Endothelial cell (in vitro differentiated cells): ENCODE measurements at regions not wholly inside any gene's neighbourhood (a gene's known extent, or its start where the extent isn't known, plus 50 kb on each side); places are given as distances from the start of the nearest gene placed in this dataset.
"Not testable (repeated sequence)": the region's sequence is repeated elsewhere in the genome, so short reads cannot be mapped to it uniquely, and the experiment has no call there.

Experiments used
- DNase-seq: peaks from one replicate; pipeline ENCODE4 v3.0.0; 2021; ENCODE audit warnings: low spot score
- H3K27ac Mint-ChIP-seq: one replicate; pipeline ENCODE4 v1.8.0; 2021; ENCODE audit warnings: mixed read lengths, inconsistent platforms; ENCODE audit not compliant: unreplicated experiment
- H3K27me3 Mint-ChIP-seq: one replicate; pipeline ENCODE4 v1.8.0; 2021; ENCODE audit warnings: mild to moderate bottlenecking, moderate library complexity, mixed read lengths, inconsistent platforms; ENCODE audit not compliant: unreplicated experiment
- H3K36me3 Mint-ChIP-seq: one replicate; pipeline ENCODE4 v1.8.0; 2021; ENCODE audit warnings: mild to moderate bottlenecking, low read depth, mixed read lengths, inconsistent platforms; ENCODE audit not compliant: unreplicated experiment
- H3K4me1 Mint-ChIP-seq: one replicate; pipeline ENCODE4 v1.8.0; 2021; ENCODE audit warnings: mild to moderate bottlenecking, mixed read lengths, inconsistent platforms; ENCODE audit not compliant: unreplicated experiment
- H3K4me3 Mint-ChIP-seq: one replicate; pipeline ENCODE4 v1.8.0; 2021; ENCODE audit warnings: mild to moderate bottlenecking, mixed read lengths, inconsistent platforms; ENCODE audit not compliant: unreplicated experiment
- H3K9me3 Mint-ChIP-seq: one replicate; pipeline ENCODE4 v1.8.0; 2021; ENCODE audit warnings: mixed read lengths, inconsistent platforms; ENCODE audit not compliant: unreplicated experiment
- CTCF ChIP-seq: fragments of 200-600 bp; sonication (generic); IDR thresholded peaks from one replicate; pipeline ENCODE4 v1.5.0; 2021; ENCODE audit warnings: antibody characterized with exemption; ENCODE audit not compliant: unreplicated experiment

GRCh38 chr7:155939350-155939749 lies 127.1 kb upstream of the SHH start:
- Mint-ChIP-seq H3K9me3 (peaks cover 6% of the 10 kb centered on the region), H3K4me3 (no peak overlapping the region), H3K27me3 (peaks cover 4% of the 10 kb centered on the region), H3K4me1 (no peaks in the 10 kb centered on the region), H3K27ac (no peak overlapping the region), H3K36me3 (no peaks in the 10 kb centered on the region)
- DNase-seq, result no peak
- TF ChIP-seq CTCF, result no peak

- no peaks in the 10 kb centered on the region for H3K36me3 Mint-ChIP-seq
- no peak overlapping the region for H3K27ac Mint-ChIP-seq
- H3K4me3 Mint-ChIP-seq, result no peak overlapping the region
- no peak for DNase-seq
- peaks cover 4% of the 10 kb centered on the region for H3K27me3 Mint-ChIP-seq
- H3K9me3 Mint-ChIP-seq, result peaks cover 6% of the 10 kb centered on the region
- H3K4me1 Mint-ChIP-seq, result no peaks in the 10 kb centered on the region
- TF ChIP-seq CTCF, result no peak
Observed at GRCh38 chr7:155938129-155938528, 125.9 kb upstream of the SHH start.

DNA sequence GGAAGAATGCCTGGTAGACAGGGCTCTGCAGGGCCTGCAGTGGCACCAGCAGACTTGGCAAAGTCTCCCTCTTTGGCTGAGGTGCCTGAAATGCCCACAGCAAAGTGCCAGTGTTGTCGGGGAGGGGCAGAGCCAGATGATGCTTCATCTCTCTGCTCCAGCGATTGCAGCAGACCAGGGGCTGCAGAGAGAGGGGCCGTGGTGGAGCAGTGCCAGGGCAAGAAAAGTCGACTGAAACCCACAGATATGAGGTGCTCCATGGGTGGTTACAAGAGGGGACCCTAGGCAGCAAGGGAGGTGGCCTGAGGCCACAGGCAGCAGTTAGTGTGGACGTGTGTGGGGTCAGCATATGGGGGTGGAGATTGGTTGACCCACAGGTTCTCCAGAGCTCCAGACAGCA lies 123.5 kb upstream of the SHH start:
- Mint-ChIP-seq H3K27ac (no peak overlapping the region), H3K4me3 (no peak overlapping the region), H3K27me3 (no peaks in the 10 kb centered on the region), H3K36me3 (no peaks in the 10 kb centered on the region), H3K9me3 (peaks cover 6% of the 10 kb centered on the region), H3K4me1 (no peaks in the 10 kb centered on the region)
- no peak for TF ChIP-seq CTCF
- no peak for DNase-seq

DNA sequence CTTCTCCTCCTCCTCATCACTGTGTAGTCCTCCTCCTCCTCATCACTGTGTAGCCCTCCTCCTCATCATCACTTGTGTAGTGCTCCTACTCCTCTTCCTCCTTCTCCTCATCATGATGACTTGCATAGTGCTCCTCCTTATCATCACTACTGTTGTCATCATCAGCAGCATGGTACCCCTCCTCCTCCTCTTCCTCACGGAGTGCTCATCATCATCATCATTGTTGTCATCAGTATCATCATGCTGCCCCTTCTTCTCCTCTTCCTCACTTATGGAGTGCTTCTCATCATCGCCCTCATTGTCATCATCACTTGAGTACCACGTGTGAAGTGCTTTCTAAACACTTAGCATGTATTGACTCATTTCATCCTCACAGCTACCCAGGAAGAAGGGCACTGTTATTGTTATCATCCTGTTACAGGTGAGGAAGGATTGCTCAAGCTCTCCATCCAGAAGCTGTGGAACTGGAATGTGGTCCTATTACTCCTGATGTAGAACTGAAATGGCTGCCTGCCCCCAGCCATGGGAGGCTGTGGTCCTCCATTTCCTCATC lies 122.8 kb upstream of the SHH start:
- no peak for TF ChIP-seq CTCF
- H3K27ac Mint-ChIP-seq, result no peak overlapping the region
- DNase-seq, result no peak
- H3K9me3 Mint-ChIP-seq, result peaks cover 3% of the 10 kb centered on the region
- no peak overlapping the region for H3K4me3 Mint-ChIP-seq
- no peaks in the 10 kb centered on the region for H3K27me3 Mint-ChIP-seq
- no peaks in the 10 kb centered on the region for H3K4me1 Mint-ChIP-seq
- no peaks in the 10 kb centered on the region for H3K36me3 Mint-ChIP-seq

DNA sequence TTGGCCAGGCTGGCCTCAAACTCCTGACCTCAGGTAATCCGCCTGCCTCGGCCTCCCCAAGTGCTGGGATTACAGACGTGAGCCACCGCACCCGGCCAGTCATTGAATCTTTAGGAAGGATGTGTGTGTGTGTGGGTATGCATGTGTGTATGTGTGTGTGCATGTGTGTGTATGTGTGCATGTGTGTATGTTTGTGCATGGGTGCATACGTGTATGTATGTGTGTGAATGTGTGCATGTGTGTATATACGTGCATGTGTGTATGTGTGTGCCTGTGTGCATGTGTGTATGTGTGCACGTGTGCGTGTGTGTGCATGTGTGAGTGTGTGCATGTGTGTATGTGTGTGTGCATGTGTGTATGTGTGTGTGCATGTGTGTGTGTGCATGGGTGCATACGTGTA lies 120.1 kb upstream of the SHH start:
- not testable (repeated sequence) for H3K36me3 Mint-ChIP-seq, H3K27ac Mint-ChIP-seq, H3K4me3 Mint-ChIP-seq, H3K27me3 Mint-ChIP-seq, H3K4me1 Mint-ChIP-seq, H3K9me3 Mint-ChIP-seq, DNase-seq
